PC-9 (cell line): ENCODE measurements at regions not wholly inside any gene's neighbourhood (a gene's known extent, or its start where the extent isn't known, plus 50 kb on each side); places are given as distances from the start of the nearest gene placed in this dataset.
"Not testable (repeated sequence)": the region's sequence is repeated elsewhere in the genome, so short reads cannot be mapped to it uniquely, and the experiment has no call there.

Experiments used
- BruUV-seq: library from RNA; stranded (reverse); fragments of 400-500 nt; replicated peaks from 2 replicates; lab custom pipeline; 2021; lab: Mats Ljungman, UMichigan
- CTCF ChIA-PET: fragments of 300-600 bp; sonication (Branson Sonifier 250); formaldehyde crosslinking; loops from one replicate; lab custom pipeline; 2022; ENCODE audit warnings: antibody characterized with exemption; lab: Charles Lee
- POLR2A ChIA-PET: fragments of 300-600 bp; sonication (Branson Sonifier 250); formaldehyde crosslinking; loops from one replicate; lab custom pipeline; 2022; ENCODE audit warnings: antibody characterized with exemption; ENCODE audit not compliant: unreplicated experiment; lab: Charles Lee
- DNase-seq, 2 experiments: peaks; one replicate each; pipeline versions ENCODE4 v3.0.0 to v3.0.0-alpha.2; 2015 to 2022; ENCODE audit warnings: mixed read lengths in 1 of 2
- H2AFZ ChIP-seq: fragments of 200-600 bp; sonication (generic); 2 replicates; pipeline ENCODE4 v1.8.1; 2017; ENCODE audit warnings: antibody characterized with exemption
- H3F3A ChIP-seq: fragments of 200-600 bp; sonication (generic); 2 replicates; pipeline ENCODE4 v1.8.1; 2017; ENCODE audit warnings: antibody characterized with exemption, mild to moderate bottlenecking, low read depth; ENCODE audit not compliant: insufficient read depth
- H3K27ac ChIP-seq: fragments of 200-600 bp; sonication (generic); 2 replicates; pipeline ENCODE4 v1.6.1; 2016; ENCODE audit warnings: mixed run types
- H3K27me3 ChIP-seq: fragments of 200-600 bp; sonication (generic); 2 replicates; pipeline ENCODE4 v1.6.1; 2016; ENCODE audit warnings: low read depth, mixed run types; ENCODE audit not compliant: insufficient read depth
- H3K36me3 ChIP-seq: fragments of 200-600 bp; sonication (generic); 2 replicates; pipeline ENCODE4 v1.6.1; 2016; ENCODE audit warnings: low read depth, mixed run types
- H3K4me1 ChIP-seq: fragments of 200-600 bp; sonication (generic); replicated peaks from 2 replicates; pipeline ENCODE4 v1.6.1; 2016; ENCODE audit warnings: mixed run types; ENCODE audit not compliant: insufficient read depth
- H3K4me2 ChIP-seq: fragments of 200-600 bp; sonication (generic); 2 replicates; pipeline ENCODE4 v1.6.1; 2017; ENCODE audit warnings: mixed run types
- H3K4me3 ChIP-seq: fragments of 200-600 bp; sonication (generic); 2 replicates; pipeline ENCODE4 v1.6.1; 2016; ENCODE audit warnings: mixed run types
- H3K79me2 ChIP-seq: fragments of 200-600 bp; sonication (generic); 2 replicates; pipeline ENCODE4 v1.6.1; 2017; ENCODE audit warnings: low read depth, mixed run types
- H3K9me2 ChIP-seq: fragments of 200-600 bp; sonication (generic); 2 replicates; pipeline ENCODE4 v1.8.1; 2017; ENCODE audit warnings: mild to moderate bottlenecking; ENCODE audit not compliant: insufficient read depth
- H3K9me3 ChIP-seq: fragments of 200-600 bp; sonication (generic); 2 replicates; pipeline ENCODE4 v1.8.1; 2016; ENCODE audit warnings: low read depth; ENCODE audit not compliant: insufficient read depth
- H4K20me1 ChIP-seq: fragments of 200-600 bp; sonication (generic); 2 replicates; pipeline ENCODE4 v1.8.1; 2017; ENCODE audit not compliant: insufficient read depth
- intact Hi-C: fragments of 100-400 bp; cut with micrococcal nuclease; formaldehyde crosslinking; loops from one replicate; pipeline ENCODE4 v1.10.0; 2022; ENCODE audit not compliant: unreplicated experiment

DNA sequence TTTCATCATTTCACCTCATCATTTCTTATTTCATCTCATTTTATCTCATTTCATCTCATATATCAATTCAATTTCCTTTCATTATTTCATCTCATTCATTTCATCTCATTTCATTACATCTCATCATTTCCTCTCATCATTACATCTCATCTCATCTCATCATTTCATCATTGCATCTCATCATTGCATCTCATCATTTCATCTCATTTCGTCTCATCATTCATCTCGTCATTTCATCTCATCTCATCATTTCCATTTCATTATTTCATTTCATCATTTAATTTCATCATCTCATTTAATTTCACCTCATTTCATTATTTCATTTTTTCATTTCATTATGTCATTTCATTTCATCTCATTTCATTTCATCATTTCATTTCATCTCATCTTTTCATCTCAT, 168.5 kb upstream of the FAM72C start:
- POLR2A ChIA-PET, H3K27ac ChIP-seq, H3K36me3 ChIP-seq, H3K79me2 ChIP-seq, BruUV-seq, DNase-seq, H3K4me1 ChIP-seq, H3K9me3 ChIP-seq, intact Hi-C loops, H4K20me1 ChIP-seq, H3K27me3 ChIP-seq, CTCF ChIA-PET, H3K9me2 ChIP-seq, H3F3A ChIP-seq, H3K4me3 ChIP-seq, H3K4me2 ChIP-seq, H2AFZ ChIP-seq: not testable (repeated sequence)

DNA sequence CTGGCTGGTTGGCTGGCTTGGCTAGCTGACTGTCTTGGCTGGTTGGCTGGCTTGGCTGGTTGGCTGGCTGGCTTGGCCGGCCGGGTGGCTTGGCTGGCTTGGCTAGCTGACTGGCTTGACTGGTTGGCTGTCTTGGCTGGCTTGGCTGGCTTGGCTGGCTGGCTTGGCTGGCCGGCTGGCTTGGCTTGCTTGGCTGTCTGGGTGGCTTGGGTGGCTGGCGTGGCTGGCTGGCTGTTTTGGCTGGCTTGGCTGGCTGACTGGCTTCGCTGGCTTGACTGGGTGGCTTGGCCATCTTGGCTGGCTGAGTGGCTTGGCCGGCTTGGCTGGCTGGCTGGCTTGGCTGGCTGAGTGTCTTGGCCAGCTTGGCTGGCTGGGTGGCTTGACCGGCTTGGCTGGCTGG, 133.2 kb upstream of the FAM72C start:
- CTCF ChIA-PET, BruUV-seq, POLR2A ChIA-PET: not testable (repeated sequence)

DNA sequence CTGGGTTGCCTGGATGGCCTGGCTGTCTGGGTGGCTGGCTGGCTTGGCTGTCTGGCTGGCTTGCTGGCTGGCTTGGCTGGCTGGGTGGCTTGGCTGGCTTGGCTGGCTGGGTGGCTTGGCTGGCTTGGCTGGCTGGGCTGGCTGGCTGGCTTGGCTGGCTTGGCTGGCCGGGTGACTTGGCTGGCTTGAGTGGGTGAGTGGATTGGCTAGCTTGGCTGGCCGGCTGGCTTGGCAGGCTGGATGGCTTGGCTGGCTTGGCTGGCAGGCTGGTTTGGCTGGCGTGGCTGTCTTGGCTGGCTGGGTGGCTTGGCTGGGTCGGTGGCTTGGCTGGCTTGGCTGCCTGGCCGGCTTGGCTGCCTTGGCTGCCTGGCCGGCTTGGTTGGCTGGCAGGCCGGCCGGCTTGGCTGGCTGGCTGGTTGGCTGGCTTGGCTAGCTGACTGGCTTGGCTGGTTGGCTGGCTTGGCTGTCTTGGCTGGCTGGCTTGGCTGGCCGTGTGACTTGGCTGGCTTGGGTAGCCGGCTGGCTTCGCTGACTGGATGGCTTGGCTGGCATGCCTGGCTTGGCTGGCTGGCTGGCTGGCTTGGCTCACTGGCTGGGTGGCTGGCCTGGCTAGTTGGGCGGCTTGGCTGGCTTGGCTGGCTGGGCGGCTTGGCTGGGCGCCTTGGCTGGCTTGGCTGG, 132.4 kb upstream of the FAM72C start:
- BruUV-seq, H3K4me1 ChIP-seq, H3K4me3 ChIP-seq, H3K9me2 ChIP-seq, H4K20me1 ChIP-seq, H3K9me3 ChIP-seq, POLR2A ChIA-PET, H3K36me3 ChIP-seq, H3K27ac ChIP-seq, H3K4me2 ChIP-seq, H3K79me2 ChIP-seq, H3F3A ChIP-seq, CTCF ChIA-PET, intact Hi-C loops, H2AFZ ChIP-seq, H3K27me3 ChIP-seq: not testable (repeated sequence)
- DNase-seq = peak in 1 of 2 experiments; percentile 11

More for the DNA sequence above, 133.2 kb upstream of the FAM72C start:
- H3K27me3 ChIP-seq, H2AFZ ChIP-seq, H3K9me3 ChIP-seq, H3K36me3 ChIP-seq, H3K4me2 ChIP-seq, H3K4me1 ChIP-seq, H3K79me2 ChIP-seq, H3F3A ChIP-seq, H3K4me3 ChIP-seq, H3K27ac ChIP-seq, DNase-seq, intact Hi-C loops, H3K9me2 ChIP-seq, H4K20me1 ChIP-seq: not testable (repeated sequence)

- BruUV-seq, H2AFZ ChIP-seq: not testable (repeated sequence)
Observed at GRCh38 chr1:144103156-144103880, 131.5 kb upstream of the FAM72C start.

GRCh38 chr1:144102046-144102745, 130.4 kb upstream of the FAM72C start:
- H4K20me1 ChIP-seq, intact Hi-C loops, H3K79me2 ChIP-seq, H3K4me3 ChIP-seq, H3K27me3 ChIP-seq, H3K36me3 ChIP-seq, POLR2A ChIA-PET, BruUV-seq, H2AFZ ChIP-seq, H3F3A ChIP-seq, H3K9me3 ChIP-seq, H3K4me1 ChIP-seq, H3K4me2 ChIP-seq, H3K27ac ChIP-seq, H3K9me2 ChIP-seq, CTCF ChIA-PET: not testable (repeated sequence)
- peak; percentile 1 to 9 for DNase-seq

More at GRCh38 chr1:144103156-144103880, 131.5 kb upstream of the FAM72C start:
- H3K9me3 ChIP-seq, H3K4me2 ChIP-seq, H3K4me3 ChIP-seq, H3K4me1 ChIP-seq, H3K27ac ChIP-seq, intact Hi-C loops, H4K20me1 ChIP-seq, H3K36me3 ChIP-seq, CTCF ChIA-PET, POLR2A ChIA-PET, H3K79me2 ChIP-seq, H3F3A ChIP-seq, H3K9me2 ChIP-seq, H3K27me3 ChIP-seq: not testable (repeated sequence)
- peak in 1 of 2 experiments; percentile 9 for DNase-seq
